Calu3 (cell line): ENCODE measurements at regions not wholly inside any gene's neighbourhood (a gene's known extent, or its start where the extent isn't known, plus 50 kb on each side); places are given as distances from the start of the nearest gene placed in this dataset.
"Not testable (repeated sequence)": the region's sequence is repeated elsewhere in the genome, so short reads cannot be mapped to it uniquely, and the experiment has no call there.

Experiments used
- BruUV-seq: library from RNA; stranded (reverse); fragments of 400-500 nt; replicated peaks from 2 replicates; lab custom pipeline; 2021; lab: Mats Ljungman, UMichigan
- CTCF ChIA-PET: fragments of 300-600 bp; sonication (Branson Sonifier 250); formaldehyde crosslinking; loops from one replicate; lab custom pipeline; 2022; ENCODE audit warnings: antibody characterized with exemption; lab: Charles Lee
- DNase-seq: peaks from one replicate; pipeline ENCODE4 v3.0.0; 2022
- H3K27ac Mint-ChIP-seq: one replicate; pipeline ENCODE4 v1.8.0; 2022; ENCODE audit warnings: mixed read lengths; ENCODE audit not compliant: unreplicated experiment
- H3K27me3 Mint-ChIP-seq: one replicate; pipeline ENCODE4 v1.8.0; 2022; ENCODE audit warnings: mixed read lengths; ENCODE audit not compliant: unreplicated experiment
- H3K36me3 Mint-ChIP-seq: one replicate; pipeline ENCODE4 v1.8.0; 2022; ENCODE audit warnings: mild to moderate bottlenecking, moderate library complexity, mixed read lengths; ENCODE audit not compliant: insufficient read depth, unreplicated experiment
- H3K4me1 Mint-ChIP-seq: one replicate; pipeline ENCODE4 v1.8.0; 2022; ENCODE audit warnings: mild to moderate bottlenecking, low read depth, mixed read lengths; ENCODE audit not compliant: unreplicated experiment
- H3K4me3 Mint-ChIP-seq: one replicate; pipeline ENCODE4 v1.8.0; 2022; ENCODE audit warnings: mild to moderate bottlenecking, low read depth, moderate library complexity, mixed read lengths; ENCODE audit not compliant: unreplicated experiment
- H3K9me3 Mint-ChIP-seq: one replicate; pipeline ENCODE4 v1.8.0; 2022; ENCODE audit warnings: low read depth, mixed read lengths; ENCODE audit not compliant: unreplicated experiment
- intact Hi-C: fragments of 100-400 bp; cut with micrococcal nuclease; formaldehyde crosslinking; loops from one replicate; pipeline ENCODE4 v1.10.0; 2022; ENCODE audit not compliant: unreplicated experiment
- TF ChIP-seq, protein P1 (sequence below): fragments of 200-600 bp; IDR thresholded peaks from one replicate; pipeline ENCODE4 v1.8.0; 2022; ENCODE audit warnings: antibody characterized with exemption; ENCODE audit not compliant: unreplicated experiment

- TF ChIP-seq, protein P1, sequence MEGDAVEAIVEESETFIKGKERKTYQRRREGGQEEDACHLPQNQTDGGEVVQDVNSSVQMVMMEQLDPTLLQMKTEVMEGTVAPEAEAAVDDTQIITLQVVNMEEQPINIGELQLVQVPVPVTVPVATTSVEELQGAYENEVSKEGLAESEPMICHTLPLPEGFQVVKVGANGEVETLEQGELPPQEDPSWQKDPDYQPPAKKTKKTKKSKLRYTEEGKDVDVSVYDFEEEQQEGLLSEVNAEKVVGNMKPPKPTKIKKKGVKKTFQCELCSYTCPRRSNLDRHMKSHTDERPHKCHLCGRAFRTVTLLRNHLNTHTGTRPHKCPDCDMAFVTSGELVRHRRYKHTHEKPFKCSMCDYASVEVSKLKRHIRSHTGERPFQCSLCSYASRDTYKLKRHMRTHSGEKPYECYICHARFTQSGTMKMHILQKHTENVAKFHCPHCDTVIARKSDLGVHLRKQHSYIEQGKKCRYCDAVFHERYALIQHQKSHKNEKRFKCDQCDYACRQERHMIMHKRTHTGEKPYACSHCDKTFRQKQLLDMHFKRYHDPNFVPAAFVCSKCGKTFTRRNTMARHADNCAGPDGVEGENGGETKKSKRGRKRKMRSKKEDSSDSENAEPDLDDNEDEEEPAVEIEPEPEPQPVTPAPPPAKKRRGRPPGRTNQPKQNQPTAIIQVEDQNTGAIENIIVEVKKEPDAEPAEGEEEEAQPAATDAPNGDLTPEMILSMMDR, result peak; percentile 72
- H3K36me3 Mint-ChIP-seq, CTCF ChIA-PET, BruUV-seq, H3K4me1 Mint-ChIP-seq, H3K27ac Mint-ChIP-seq, H3K27me3 Mint-ChIP-seq, H3K9me3 Mint-ChIP-seq, intact Hi-C loops, H3K4me3 Mint-ChIP-seq: not testable (repeated sequence)
- DNase-seq, result peak; percentile 46
These were observed 126.1 kb downstream of the METRNL start for GRCh38 chr17:83205387-83206035.

GRCh38 chr17:83206036-83206394, 126.6 kb downstream of the METRNL start:
- intact Hi-C loops, H3K27me3 Mint-ChIP-seq, H3K4me3 Mint-ChIP-seq, BruUV-seq, H3K9me3 Mint-ChIP-seq, H3K27ac Mint-ChIP-seq, H3K4me1 Mint-ChIP-seq, DNase-seq, H3K36me3 Mint-ChIP-seq, CTCF ChIA-PET: not testable (repeated sequence)

GRCh38 chr17:83206819-83207588, 127.6 kb downstream of the METRNL start:
- H3K9me3 Mint-ChIP-seq, H3K27me3 Mint-ChIP-seq, H3K4me3 Mint-ChIP-seq, H3K36me3 Mint-ChIP-seq, BruUV-seq, CTCF ChIA-PET, H3K27ac Mint-ChIP-seq, intact Hi-C loops, DNase-seq, H3K4me1 Mint-ChIP-seq: not testable (repeated sequence)

DNA sequence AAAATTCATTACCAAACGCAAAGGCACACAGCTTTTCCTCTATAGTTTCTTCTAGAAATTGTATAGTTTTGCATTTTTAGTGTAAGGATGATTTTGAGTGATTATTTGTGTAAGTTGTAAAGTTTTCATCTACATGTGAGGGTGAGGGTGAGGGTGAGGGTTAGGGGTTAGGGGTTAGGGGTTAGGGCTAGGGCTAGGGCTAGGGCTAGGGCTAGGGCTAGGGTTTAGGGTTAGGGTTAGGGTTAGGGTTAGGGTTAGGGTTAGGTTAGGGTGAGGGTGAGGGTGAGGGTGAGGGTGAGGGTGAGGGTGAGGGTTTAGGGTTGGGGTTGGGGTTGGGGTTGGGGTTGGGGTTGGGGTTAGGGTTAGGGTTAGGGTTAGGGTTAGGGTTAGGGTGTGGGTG, 167.6 kb downstream of the METRNL start:
- H3K36me3 Mint-ChIP-seq, H3K27ac Mint-ChIP-seq, H3K4me1 Mint-ChIP-seq, CTCF ChIA-PET, intact Hi-C loops, DNase-seq, H3K27me3 Mint-ChIP-seq, BruUV-seq, H3K4me3 Mint-ChIP-seq, H3K9me3 Mint-ChIP-seq: not testable (repeated sequence)
